ENCODE measurements at regions not wholly inside any gene's neighbourhood (a gene's known extent, or its start where the extent isn't known, plus 50 kb on each side); places are given as distances from the start of the nearest gene placed in this dataset.

- ChIA-PET POLR2A (no interaction called here), CTCF (ENCODE audit: low intra/inter-chr PET ratio) (no interaction called here)
- no peak for TF ChIP-seq ZNF512 (tag; IDR thresholded peaks at IDR 0.05)
- TF ChIP-seq ZNF764 (CRISPR knock-in tag; IDR thresholded peaks at IDR 0.05; ENCODE audit: low read depth): no peak
- no peak for TF ChIP-seq TOE1 (IDR thresholded peaks at IDR 0.05; ENCODE audit: borderline replicate concordance)
- TF ChIP-seq TOE1 (CRISPR knock-in tag; IDR thresholded peaks at IDR 0.05; ENCODE audit: borderline replicate concordance, low read depth): no peak
- no peak for TF ChIP-seq KHSRP (IDR thresholded peaks at IDR 0.05)
- TF ChIP-seq POLR3A (IDR thresholded peaks at IDR 0.05; ENCODE audit: borderline replicate concordance, extremely low read depth, insufficient read depth, insufficient read length): no peak
- TF ChIP-seq ZBTB40 (IDR thresholded peaks at IDR 0.05): no peak
- TF ChIP-seq ZBTB40 (CRISPR knock-in tag; IDR thresholded peaks at IDR 0.05): no peak
- TF ChIP-seq ERF (CRISPR knock-in tag; IDR thresholded peaks at IDR 0.05): no peak
- Histone ChIP-seq H4K20me1 (replicated peaks; ENCODE audit: control insufficient read depth, insufficient read depth, low read length) (no peaks in the 10 kb centered on the region), H3K9ac (ENCODE audit: insufficient read depth in 1 of 2, low read depth in 2 of 2, low read length in 2 of 2) (no peak overlapping the region), H3K4me2 (ENCODE audit: insufficient read depth, low read length) (no peak overlapping the region), H3K27me3 (ENCODE audit: control insufficient read depth in 2 of 2, insufficient read depth in 2 of 2, low read length in 2 of 2) (no peaks in the 10 kb centered on the region), H2AFZ (ENCODE audit: low read depth, low read length) (no peak overlapping the region), H3K79me2 (ENCODE audit: control insufficient read depth, insufficient read depth, low read length) (no peaks in the 10 kb centered on the region), H3K9me3 (replicated peaks; ENCODE audit: control insufficient read depth, insufficient read depth, low read depth, low read length) (no peaks in the 10 kb centered on the region; the same call in 1 of the 2 replicates), H3K9me1 (ENCODE audit: control insufficient read depth, insufficient read depth, low read length) (no peaks in the 10 kb centered on the region), H3K36me3 (ENCODE audit: control insufficient read depth, insufficient read depth, low read length) (no peaks in the 10 kb centered on the region), H3K4me3 (no peak overlapping the region), H3K4me1 (replicated peaks in 1 of 2; ENCODE audit: control insufficient read depth in 2 of 2, insufficient read depth in 2 of 2, low read length in 2 of 2) (no peaks in the 10 kb centered on the region), H3K27ac (ENCODE audit: extremely low read depth, low read depth, low read length) (no peak overlapping the region)
- no peak for FAIRE-seq
- no peak for DNase-seq (ENCODE audit: extremely low read depth in 1 of 4, low spot score in 3 of 4)
- 0% methylated on average over 1 of the region's 1 CpG for WGBS (ENCODE audit: insufficient coverage, low coverage, missing lambda C conversion rate)
- in situ Hi-C loops (cut with MboI): no loop called here
- no TSS peak for BruUV-seq (replicated peaks)
- intact Hi-C loops (cut with micrococcal nuclease): no loop called here
- ATAC-seq: no peak
Observed at GRCh38 chr3:72776-73175, 123.8 kb upstream of the CHL1 start.

All from K562 (cell line).